Globus pallidus (tissue), 1 donor: ENCODE measurements at regions not wholly inside any gene's neighbourhood (a gene's known extent, or its start where the extent isn't known, plus 50 kb on each side); places are given as distances from the start of the nearest gene placed in this dataset.

ENCODE experiments used
- DNase-seq: peaks from one replicate; pipeline ENCODE4 v3.0.0-alpha.2; 2015; ENCODE audit warnings: low spot score

GRCh38 chr2:71839826-71840225, 307.8 kb downstream of the CYP26B1 start:
- no peak for DNase-seq

GRCh38 chr2:71834796-71835195, 312.9 kb downstream of the CYP26B1 start:
- no peak for DNase-seq

- DNase-seq, result no peak
These were observed 313.7 kb downstream of the CYP26B1 start for GRCh38 chr2:71833855-71834560.

GRCh38 chr2:71833272-71833671, 314.4 kb downstream of the CYP26B1 start:
- no peak for DNase-seq

- DNase-seq, result no peak
These were observed 314.8 kb downstream of the CYP26B1 start for GRCh38 chr2:71832844-71833243.

GRCh38 chr2:71832388-71832787, 315.3 kb downstream of the CYP26B1 start:
- DNase-seq, result no peak

- DNase-seq, result no peak
These were observed 316.5 kb downstream of the CYP26B1 start for GRCh38 chr2:71831193-71831577.

GRCh38 chr2:71830497-71831192, 317.0 kb downstream of the CYP26B1 start:
- DNase-seq, result no peak

GRCh38 chr2:71829008-71829407, 318.7 kb downstream of the CYP26B1 start:
- no peak for DNase-seq

- DNase-seq, result no peak
These were observed 319.7 kb downstream of the CYP26B1 start for GRCh38 chr2:71827973-71828372.

GRCh38 chr2:71827524-71827901, 320.1 kb downstream of the CYP26B1 start:
- no peak for DNase-seq

GRCh38 chr2:71826826-71827523, 320.7 kb downstream of the CYP26B1 start:
- no peak for DNase-seq

GRCh38 chr2:71826299-71826698, 321.4 kb downstream of the CYP26B1 start:
- DNase-seq, result no peak

- no peak for DNase-seq
These were observed 323.2 kb downstream of the CYP26B1 start for GRCh38 chr2:71824436-71824835.

GRCh38 chr2:71823526-71823925, 324.1 kb downstream of the CYP26B1 start:
- no peak for DNase-seq

- no peak for DNase-seq
These were observed 325.2 kb downstream of the CYP26B1 start for GRCh38 chr2:71822463-71822862.

- DNase-seq, result no peak
These were observed 325.8 kb downstream of the CYP26B1 start for GRCh38 chr2:71821856-71822255.

GRCh38 chr2:71816815-71817214, 330.8 kb downstream of the CYP26B1 start:
- DNase-seq, result no peak

- no peak for DNase-seq
These were observed 331.8 kb downstream of the CYP26B1 start for GRCh38 chr2:71815701-71816474.

- DNase-seq, result no peak
These were observed 332.8 kb downstream of the CYP26B1 start for GRCh38 chr2:71814885-71815284.

- no peak for DNase-seq
These were observed 333.7 kb downstream of the CYP26B1 start for GRCh38 chr2:71813807-71814470.

- DNase-seq, result no peak
These were observed 334.3 kb downstream of the CYP26B1 start for GRCh38 chr2:71813315-71813714.
